ENCODE measurements at regions not wholly inside any gene's neighbourhood (a gene's known extent, or its start where the extent isn't known, plus 50 kb on each side); places are given as distances from the start of the nearest gene placed in this dataset.

DNA sequence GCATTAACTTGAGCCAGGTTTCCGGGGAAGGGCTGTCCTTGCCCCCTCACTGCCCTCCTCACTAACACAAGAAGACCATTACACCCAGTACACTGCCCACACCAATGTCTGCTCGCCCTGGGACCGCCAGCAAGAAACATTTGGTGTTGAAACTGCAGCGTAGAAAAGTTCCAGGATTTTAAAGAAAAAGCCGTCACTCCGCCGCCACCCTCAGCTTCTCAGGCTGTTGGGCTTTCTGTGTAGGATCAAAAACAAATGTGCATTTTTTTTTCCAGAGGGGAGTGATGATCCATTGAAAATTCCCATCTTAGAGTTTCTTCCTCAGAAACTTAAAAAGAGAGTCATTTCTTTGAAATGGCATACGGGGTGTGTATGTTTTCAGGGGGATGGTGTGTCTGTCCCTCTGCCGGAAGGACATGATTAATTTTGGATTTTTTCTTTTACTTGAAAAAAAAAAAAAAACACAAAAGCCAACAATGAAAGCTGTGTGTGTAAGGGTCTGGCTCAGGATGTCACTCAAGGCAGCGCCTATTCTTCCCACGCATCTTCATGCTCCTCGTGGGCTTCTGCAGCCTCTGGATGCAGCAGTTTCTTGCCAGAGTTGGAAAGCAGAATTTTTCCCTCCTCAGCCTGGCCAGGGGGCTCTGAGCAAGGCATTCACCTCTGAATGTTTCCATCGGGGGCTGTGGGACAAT lies 184.9 kb downstream of the GLI2 start:
- ATAC-seq (ENCODE audit: low read depth) (no peak), DNase-seq (no peak)
- TF ChIP-seq, protein P1, sequence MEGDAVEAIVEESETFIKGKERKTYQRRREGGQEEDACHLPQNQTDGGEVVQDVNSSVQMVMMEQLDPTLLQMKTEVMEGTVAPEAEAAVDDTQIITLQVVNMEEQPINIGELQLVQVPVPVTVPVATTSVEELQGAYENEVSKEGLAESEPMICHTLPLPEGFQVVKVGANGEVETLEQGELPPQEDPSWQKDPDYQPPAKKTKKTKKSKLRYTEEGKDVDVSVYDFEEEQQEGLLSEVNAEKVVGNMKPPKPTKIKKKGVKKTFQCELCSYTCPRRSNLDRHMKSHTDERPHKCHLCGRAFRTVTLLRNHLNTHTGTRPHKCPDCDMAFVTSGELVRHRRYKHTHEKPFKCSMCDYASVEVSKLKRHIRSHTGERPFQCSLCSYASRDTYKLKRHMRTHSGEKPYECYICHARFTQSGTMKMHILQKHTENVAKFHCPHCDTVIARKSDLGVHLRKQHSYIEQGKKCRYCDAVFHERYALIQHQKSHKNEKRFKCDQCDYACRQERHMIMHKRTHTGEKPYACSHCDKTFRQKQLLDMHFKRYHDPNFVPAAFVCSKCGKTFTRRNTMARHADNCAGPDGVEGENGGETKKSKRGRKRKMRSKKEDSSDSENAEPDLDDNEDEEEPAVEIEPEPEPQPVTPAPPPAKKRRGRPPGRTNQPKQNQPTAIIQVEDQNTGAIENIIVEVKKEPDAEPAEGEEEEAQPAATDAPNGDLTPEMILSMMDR (IDR thresholded peaks at IDR 0.05) = no peak
- no peak for TF ChIP-seq EZH2 (IDR thresholded peaks at IDR 0.05; ENCODE audit: borderline replicate concordance, insufficient read depth, low read depth, low read length, poor library complexity, severe bottlenecking)
- Histone ChIP-seq H3K4me1 (ENCODE audit: control insufficient read depth in 2 of 2, insufficient read depth in 2 of 2, low read length in 2 of 2) (no peaks in the 10 kb centered on the region), H3K9me3 (ENCODE audit: control extremely low read depth in 1 of 3, control insufficient read depth in 2 of 3, insufficient read depth in 1 of 3, low read length in 2 of 3) (no peaks in the 10 kb centered on the region), H3K4me2 (replicated peaks; ENCODE audit: low read depth, low read length, poor library complexity, severe bottlenecking) (no peak overlapping the region), H3K36me3 (replicated peaks in 1 of 2; ENCODE audit: control extremely low read depth in 1 of 2, control insufficient read depth in 1 of 2, extremely low read depth in 1 of 2, insufficient read depth in 2 of 2, low read length in 1 of 2) (no peaks in the 10 kb centered on the region), H3K27me3 (replicated peaks in 1 of 4; ENCODE audit: control extremely low read depth in 1 of 4, control insufficient read depth in 3 of 4, insufficient read depth in 4 of 4, low read length in 3 of 4) (no peaks in the 10 kb centered on the region), H4K20me1 (ENCODE audit: control insufficient read depth, insufficient read depth, low read length, poor library complexity, severe bottlenecking) (no peaks in the 10 kb centered on the region), H3K4me3 (ENCODE audit: control extremely low read depth in 1 of 5, extremely low read depth in 1 of 5, insufficient read depth in 1 of 5, low read depth in 2 of 5, low read length in 4 of 5) (no peak overlapping the region), H3K27ac (ENCODE audit: low read length in 2 of 2) (no peak overlapping the region), H3K79me2 (ENCODE audit: control insufficient read depth, insufficient read depth, low read length) (no peaks in the 10 kb centered on the region), H2AFZ (ENCODE audit: insufficient read depth, low read depth, low read length, poor library complexity, severe bottlenecking) (no peak overlapping the region), H3K9ac (ENCODE audit: low read length) (no peak overlapping the region)
- 90% methylated on average over 10 of the region's 13 CpGs for WGBS (ENCODE audit: insufficient coverage)
- Mint-ChIP-seq H3K27ac (no peak overlapping the region), H3K9me3 (ENCODE audit: insufficient read depth) (no peaks in the 10 kb centered on the region), H3K4me3 (no peak overlapping the region), H3K4me1 (no peaks in the 10 kb centered on the region), H3K27me3 (no peaks in the 10 kb centered on the region)
- POLR2A ChIA-PET = no interaction called here
- intact Hi-C loops (cut with micrococcal nuclease) = no loop called here
- CTCF ChIA-PET = no interaction called here

DNA sequence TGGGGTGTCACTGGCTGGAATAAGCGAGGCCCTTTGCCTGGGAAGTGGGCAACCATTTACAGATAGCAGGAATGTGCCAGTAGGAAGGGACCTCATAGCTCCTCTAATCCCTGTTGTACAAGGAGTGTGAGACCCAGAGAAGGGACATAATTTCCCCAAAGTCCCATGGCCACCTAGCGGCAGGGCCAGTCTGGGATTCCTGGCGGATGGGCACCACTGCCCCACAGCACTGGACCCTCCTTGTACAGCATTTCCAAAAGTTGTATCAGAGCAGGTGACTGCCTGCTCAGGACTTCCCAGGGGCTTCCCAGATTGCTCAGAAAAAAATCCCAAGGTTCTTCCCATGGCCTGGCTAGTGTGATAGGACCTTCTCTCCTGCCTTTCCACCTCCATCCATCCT lies 185.8 kb downstream of the GLI2 start:
- Histone ChIP-seq H3K4me2 (replicated peaks; ENCODE audit: low read depth, low read length, poor library complexity, severe bottlenecking) (no peak overlapping the region), H4K20me1 (ENCODE audit: control insufficient read depth, insufficient read depth, low read length, poor library complexity, severe bottlenecking) (no peaks in the 10 kb centered on the region), H3K9ac (ENCODE audit: low read length) (no peak overlapping the region), H3K4me3 (ENCODE audit: control extremely low read depth in 1 of 5, extremely low read depth in 1 of 5, insufficient read depth in 1 of 5, low read depth in 2 of 5, low read length in 4 of 5) (no peak overlapping the region), H3K79me2 (ENCODE audit: control insufficient read depth, insufficient read depth, low read length) (no peaks in the 10 kb centered on the region), H3K27me3 (replicated peaks in 1 of 4; ENCODE audit: control extremely low read depth in 1 of 4, control insufficient read depth in 3 of 4, insufficient read depth in 4 of 4, low read length in 3 of 4) (no peaks in the 10 kb centered on the region), H3K27ac (ENCODE audit: low read length in 2 of 2) (no peak overlapping the region), H2AFZ (ENCODE audit: insufficient read depth, low read depth, low read length, poor library complexity, severe bottlenecking) (no peak overlapping the region), H3K4me1 (ENCODE audit: control insufficient read depth in 2 of 2, insufficient read depth in 2 of 2, low read length in 2 of 2) (no peaks in the 10 kb centered on the region), H3K36me3 (replicated peaks in 1 of 2; ENCODE audit: control extremely low read depth in 1 of 2, control insufficient read depth in 1 of 2, extremely low read depth in 1 of 2, insufficient read depth in 2 of 2, low read length in 1 of 2) (no peaks in the 10 kb centered on the region), H3K9me3 (ENCODE audit: control extremely low read depth in 1 of 3, control insufficient read depth in 2 of 3, insufficient read depth in 1 of 3, low read length in 2 of 3) (no peaks in the 10 kb centered on the region)
- Mint-ChIP-seq H3K9me3 (ENCODE audit: insufficient read depth) (no peaks in the 10 kb centered on the region), H3K4me3 (no peak overlapping the region), H3K27me3 (no peaks in the 10 kb centered on the region), H3K4me1 (no peaks in the 10 kb centered on the region), H3K27ac (no peak overlapping the region)
- DNase-seq = no peak
- ChIA-PET POLR2A (no interaction called here), CTCF (no interaction called here)
- WGBS (ENCODE audit: insufficient coverage) = 97% methylated on average over 3 of the region's 3 CpGs
- intact Hi-C loops (cut with micrococcal nuclease) = no loop called here
- ATAC-seq (ENCODE audit: low read depth) = no peak
- TF ChIP-seq EZH2 (IDR thresholded peaks at IDR 0.05; ENCODE audit: borderline replicate concordance, insufficient read depth, low read depth, low read length, poor library complexity, severe bottlenecking) = no peak
- TF ChIP-seq, protein P1 (IDR thresholded peaks at IDR 0.05) = no peak

All from B cell (primary cell).